ENCODE measurements at regions not wholly inside any gene's neighbourhood (a gene's known extent, or its start where the extent isn't known, plus 50 kb on each side); places are given as distances from the start of the nearest gene placed in this dataset.
"Not testable (repeated sequence)": the region's sequence is repeated elsewhere in the genome, so short reads cannot be mapped to it uniquely, and the experiment has no call there.

DNA sequence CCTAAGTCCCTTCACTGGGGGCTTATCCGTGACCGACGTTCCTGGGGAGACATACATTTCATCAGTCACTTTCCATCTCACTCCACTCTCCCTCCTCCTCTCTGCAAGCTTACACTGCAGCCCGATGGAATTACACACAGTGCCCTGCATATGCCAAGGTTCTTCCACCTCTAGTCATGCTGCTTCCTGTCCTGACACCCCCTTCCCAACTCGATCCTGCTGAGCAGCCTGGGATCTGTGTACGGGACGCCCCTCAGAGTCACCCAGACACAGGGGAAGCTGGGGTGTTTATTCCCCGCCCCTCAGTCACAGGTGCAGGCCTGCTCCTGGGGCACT lies 468.8 kb downstream of the PREX1 start:
- TF ChIP-seq, protein P1, sequence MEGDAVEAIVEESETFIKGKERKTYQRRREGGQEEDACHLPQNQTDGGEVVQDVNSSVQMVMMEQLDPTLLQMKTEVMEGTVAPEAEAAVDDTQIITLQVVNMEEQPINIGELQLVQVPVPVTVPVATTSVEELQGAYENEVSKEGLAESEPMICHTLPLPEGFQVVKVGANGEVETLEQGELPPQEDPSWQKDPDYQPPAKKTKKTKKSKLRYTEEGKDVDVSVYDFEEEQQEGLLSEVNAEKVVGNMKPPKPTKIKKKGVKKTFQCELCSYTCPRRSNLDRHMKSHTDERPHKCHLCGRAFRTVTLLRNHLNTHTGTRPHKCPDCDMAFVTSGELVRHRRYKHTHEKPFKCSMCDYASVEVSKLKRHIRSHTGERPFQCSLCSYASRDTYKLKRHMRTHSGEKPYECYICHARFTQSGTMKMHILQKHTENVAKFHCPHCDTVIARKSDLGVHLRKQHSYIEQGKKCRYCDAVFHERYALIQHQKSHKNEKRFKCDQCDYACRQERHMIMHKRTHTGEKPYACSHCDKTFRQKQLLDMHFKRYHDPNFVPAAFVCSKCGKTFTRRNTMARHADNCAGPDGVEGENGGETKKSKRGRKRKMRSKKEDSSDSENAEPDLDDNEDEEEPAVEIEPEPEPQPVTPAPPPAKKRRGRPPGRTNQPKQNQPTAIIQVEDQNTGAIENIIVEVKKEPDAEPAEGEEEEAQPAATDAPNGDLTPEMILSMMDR (conservative IDR thresholded peaks at IDR 0.05; ENCODE audit: low read length): not testable (repeated sequence)
- not testable (repeated sequence) for TF ChIP-seq EZH2phosphoT487 (IDR thresholded peaks at IDR 0.05; ENCODE audit: borderline replicate concordance)
